ENCODE measurements at regions not wholly inside any gene's neighbourhood (a gene's known extent, or its start where the extent isn't known, plus 50 kb on each side); places are given as distances from the start of the nearest gene placed in this dataset.

GRCh38 chr5:105754056-105754455 is 1916.7 kb downstream of the EFNA5 start:
- DNase-seq, result no peak

GRCh38 chr5:105752801-105753200 is 1917.9 kb downstream of the EFNA5 start:
- no peak for DNase-seq

- no peak for DNase-seq
Observed at GRCh38 chr5:105751908-105752307, 1918.8 kb downstream of the EFNA5 start.

GRCh38 chr5:105745111-105745510 is 1925.6 kb downstream of the EFNA5 start:
- no peak for DNase-seq

GRCh38 chr5:105740242-105740641 is 1930.5 kb downstream of the EFNA5 start:
- DNase-seq, result no peak

- no peak for DNase-seq
Observed at GRCh38 chr5:105739732-105740131, 1931.0 kb downstream of the EFNA5 start.

- DNase-seq, result no peak
Observed at GRCh38 chr5:105735704-105736103, 1935.0 kb downstream of the EFNA5 start.

GRCh38 chr5:105730982-105731381 is 1939.8 kb downstream of the EFNA5 start:
- DNase-seq, result no peak

GRCh38 chr5:105726093-105726492 is 1944.6 kb downstream of the EFNA5 start:
- DNase-seq, result no peak

- no peak for DNase-seq
Observed at GRCh38 chr5:105708442-105708841, 1962.3 kb downstream of the EFNA5 start.

GRCh38 chr5:105702323-105702722 is 1968.4 kb downstream of the EFNA5 start:
- DNase-seq, result no peak

- no peak for DNase-seq
Observed at GRCh38 chr5:105696440-105696839, 1974.3 kb downstream of the EFNA5 start.

GRCh38 chr5:105695941-105696340 is 1974.8 kb downstream of the EFNA5 start:
- DNase-seq, result no peak

GRCh38 chr5:105689596-105689995 is 1981.1 kb downstream of the EFNA5 start:
- DNase-seq, result no peak

GRCh38 chr5:105688227-105688792 is 1982.4 kb downstream of the EFNA5 start:
- no peak for DNase-seq

- no peak for DNase-seq
Observed at GRCh38 chr5:105687493-105687892, 1983.2 kb downstream of the EFNA5 start.

GRCh38 chr5:105685884-105686283 is 1984.9 kb downstream of the EFNA5 start:
- no peak for DNase-seq

GRCh38 chr5:105684799-105685198 is 1985.9 kb downstream of the EFNA5 start:
- DNase-seq, result no peak

GRCh38 chr5:105680858-105681475 is 1989.8 kb downstream of the EFNA5 start:
- DNase-seq, result no peak

GRCh38 chr5:105677291-105677690 is 1993.4 kb downstream of the EFNA5 start:
- DNase-seq, result no peak

- DNase-seq, result no peak
Observed at GRCh38 chr5:105670596-105670995, 2000.1 kb downstream of the EFNA5 start.

GRCh38 chr5:105663671-105664070 is 2007.1 kb downstream of the EFNA5 start:
- DNase-seq, result no peak

- no peak for DNase-seq
Observed at GRCh38 chr5:105659396-105659795, 2011.3 kb downstream of the EFNA5 start.

GRCh38 chr5:105640328-105640727 is 2030.4 kb downstream of the EFNA5 start:
- DNase-seq, result no peak

GRCh38 chr5:105639511-105639910 is 2031.2 kb downstream of the EFNA5 start:
- no peak for DNase-seq
